GM12878 (cell line): ENCODE measurements at regions not wholly inside any gene's neighbourhood (a gene's known extent, or its start where the extent isn't known, plus 50 kb on each side); places are given as distances from the start of the nearest gene placed in this dataset.
A peak's percentile ranks its signal among the peaks of the same experiment; 100 is the strongest.

ENCODE experiments used
- ATAC-seq: fragments of 200-7000 bp; cut with Tn5 transposase; 3 replicates; pipeline ENCODE4 v1.9.1; 2020; ENCODE audit warnings: mild to moderate bottlenecking, moderate library complexity
- BruUV-seq: library from RNA; stranded (reverse); fragments of 400-500 nt; replicated peaks from 2 replicates; lab custom pipeline; 2021; lab: Mats Ljungman, UMichigan
- CTCF ChIA-PET: fragments of 300-600 bp; sonication (Branson Sonifier 250); formaldehyde crosslinking; extraction: SDS; loops from one replicate; lab custom pipeline; 2021; ENCODE audit warnings: inconsistent platforms; lab: Yijun Ruan, JAX
- POLR2A ChIA-PET: fragments of 350-600 bp; formaldehyde crosslinking; extraction: SDS; loops from one replicate; lab custom pipeline; 2021; ENCODE audit warnings: inconsistent platforms; lab: Charles Lee
- RAD21 ChIA-PET: fragments of 300-600 bp; sonication (Branson Sonifier 250); formaldehyde crosslinking; loops from one replicate; lab custom pipeline; 2023; ENCODE audit warnings: antibody characterized with exemption; ENCODE audit not compliant: unreplicated experiment; lab: Charles Lee
- SMC1A ChIA-PET: fragments of 300-600 bp; sonication (Branson Sonifier 250); formaldehyde crosslinking; loops from one replicate; lab custom pipeline; 2023; ENCODE audit not compliant: unreplicated experiment, uncharacterized antibody; lab: Charles Lee
- DNase-seq: peaks from one replicate; pipeline ENCODE4 v3.0.0-alpha.2; 2011; ENCODE audit warnings: low read depth, low spot score
- FAIRE-seq: peaks from 3 replicates; lab custom pipeline; 2011; peaks lifted over from hg19 to GRCh38; lab: Jason Lieb, UNC
- H2AFZ ChIP-seq: 2 replicates; pipeline ENCODE4 v1.6.0; 2011; ENCODE audit warnings: low read depth, low read length, control low read depth; ENCODE audit not compliant: control insufficient read depth
- H3K27ac ChIP-seq: 2 replicates; pipeline ENCODE4 v1.5.1; 2011; ENCODE audit warnings: control low read depth; ENCODE audit not compliant: control insufficient read depth, insufficient read depth
- H3K27me3 ChIP-seq, 2 experiments: replicated peaks in 1 of 2; 2 replicates each; pipeline versions ENCODE4 v1.6.0 to v1.6.1; 2011; ENCODE audit warnings: low read length in 1 of 2; ENCODE audit not compliant: control insufficient read depth in 2 of 2, insufficient read depth in 2 of 2
- H3K36me3 ChIP-seq, 2 experiments: 2 replicates each; pipeline ENCODE4 v1.5.1; 2011; ENCODE audit warnings: low read length in 1 of 2; ENCODE audit not compliant: control insufficient read depth in 2 of 2, insufficient read depth in 2 of 2
- H3K4me1 ChIP-seq: 2 replicates; pipeline ENCODE4 v1.6.1; 2011; ENCODE audit warnings: mild to moderate bottlenecking, low read length, moderate library complexity, mixed read lengths; ENCODE audit not compliant: control insufficient read depth, insufficient read depth
- H3K4me2 ChIP-seq: 2 replicates; pipeline ENCODE4 v1.6.0; 2011; ENCODE audit warnings: control low read depth; ENCODE audit not compliant: control insufficient read depth, insufficient read depth
- H3K4me3 ChIP-seq: fragments of 200-600 bp; sonication (generic); 2 replicates; pipeline ENCODE4 v1.5.1; 2016
- H3K79me2 ChIP-seq: 2 replicates; pipeline ENCODE4 v1.6.0; 2011; ENCODE audit warnings: low read length; ENCODE audit not compliant: control insufficient read depth, insufficient read depth
- H3K9ac ChIP-seq: 2 replicates; pipeline ENCODE4 v1.8.0; 2011; ENCODE audit warnings: low read length, control low read depth, mixed read lengths; ENCODE audit not compliant: control insufficient read depth, insufficient read depth
- H3K9me3 ChIP-seq: replicated peaks from 3 replicates; pipeline ENCODE4 v1.5.1; 2011; ENCODE audit warnings: mild to moderate bottlenecking, low read length; ENCODE audit not compliant: control insufficient read depth, insufficient read depth
- H4K20me1 ChIP-seq: 2 replicates; pipeline ENCODE4 v1.6.0; 2011; ENCODE audit not compliant: control insufficient read depth, insufficient read depth
- BCL11A ChIP-seq: IDR thresholded peaks from 2 replicates; pipeline ENCODE4 v1.6.1; 2011; ENCODE audit warnings: low read depth, low read length
- HDGF ChIP-seq: fragments of 450-650 bp; IDR thresholded peaks from 2 replicates; pipeline ENCODE4 v1.6.1; 2016; ENCODE audit warnings: antibody characterized with exemption
- MEF2B ChIP-seq: fragments of 450-650 bp; IDR thresholded peaks from 2 replicates; pipeline ENCODE4 v1.6.1; 2018; ENCODE audit warnings: mild to moderate bottlenecking, moderate library complexity; ENCODE audit not compliant: partially characterized antibody, poor library complexity, severe bottlenecking
- NRF1 ChIP-seq: conservative IDR thresholded peaks from 2 replicates; pipeline ENCODE4 v1.6.1; 2011; ENCODE audit warnings: mild to moderate bottlenecking, low read depth, low read length, improper control_type of control experiment
- WGBS: methylation state at CpG from one replicate; pipeline ENCODE4 v1.1.6; 2016; ENCODE audit warnings: low lambda C conversion rate; ENCODE audit not compliant: insufficient replicate concordance, insufficient coverage; ENCODE audit errors: missing lambda C conversion rate; 5-methylcytosine and 5-hydroxymethylcytosine counted together
- in situ Hi-C: fragments of 300-500 bp; cut with MboI; formaldehyde crosslinking; loops from 9 replicates; pipeline ENCODE4 v1.14.3; 2018; ENCODE audit warnings: mixed read lengths
- intact Hi-C: fragments of 100-400 bp; cut with micrococcal nuclease; formaldehyde crosslinking; loops from one replicate; pipeline ENCODE4 v1.14.2; 2022; ENCODE audit not compliant: unreplicated experiment
- TF ChIP-seq, protein P1 (sequence below): IDR thresholded peaks from 2 replicates; pipeline ENCODE4 v1.6.1; 2011; ENCODE audit warnings: low read depth, low read length, improper control_type of control experiment, borderline replicate concordance
- TF ChIP-seq, protein P2 (sequence below): fragments of 450-650 bp; IDR thresholded peaks from 2 replicates; pipeline ENCODE4 v1.6.1; 2017; ENCODE audit warnings: low read depth, mild to moderate bottlenecking, moderate library complexity
- TF ChIP-seq, protein P3 (sequence below): fragments of 450-650 bp; IDR thresholded peaks from 2 replicates; pipeline ENCODE4 v1.6.1; 2018; ENCODE audit warnings: mild to moderate bottlenecking, low read depth, moderate library complexity; ENCODE audit not compliant: partially characterized antibody
- TF ChIP-seq, protein P4 (sequence below): fragments of 450-650 bp; IDR thresholded peaks from 2 replicates; pipeline ENCODE4 v1.6.1; 2017; ENCODE audit warnings: antibody characterized with exemption, mild to moderate bottlenecking, moderate library complexity
- TF ChIP-seq, protein P5 (sequence below), 3 experiments: IDR thresholded peaks in 2 of 3; conservative IDR thresholded peaks in 1 of 3; 2 replicates each; pipeline ENCODE4 v1.5.1; 2011; ENCODE audit warnings: low read depth in 3 of 3, low read length in 3 of 3, mild to moderate bottlenecking in 3 of 3, control low read depth in 2 of 3, moderate library complexity in 2 of 3, inconsistent platforms in 1 of 3, mixed read lengths in 1 of 3; ENCODE audit not compliant: control insufficient read depth in 2 of 3, insufficient read depth in 1 of 3; ENCODE audit errors: extremely low read depth in 1 of 3

DNA sequence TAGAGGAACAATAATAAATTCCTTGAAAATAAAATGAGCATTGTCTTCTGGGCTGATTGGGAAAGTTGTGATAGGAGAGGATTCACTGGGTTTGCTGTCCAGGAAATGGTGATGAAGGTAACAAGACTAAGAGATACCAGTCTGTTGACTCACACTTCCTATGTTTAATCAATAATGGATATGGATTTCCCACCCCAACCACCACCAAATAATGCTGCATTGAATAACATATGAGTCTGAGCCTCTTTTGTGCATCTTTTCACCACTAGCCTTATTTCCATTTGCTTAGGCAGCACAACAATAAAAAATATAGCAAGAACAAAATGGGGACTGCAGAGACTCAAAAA is 120.2 kb upstream of the NFIB start (continued):
- TF ChIP-seq, protein P1, sequence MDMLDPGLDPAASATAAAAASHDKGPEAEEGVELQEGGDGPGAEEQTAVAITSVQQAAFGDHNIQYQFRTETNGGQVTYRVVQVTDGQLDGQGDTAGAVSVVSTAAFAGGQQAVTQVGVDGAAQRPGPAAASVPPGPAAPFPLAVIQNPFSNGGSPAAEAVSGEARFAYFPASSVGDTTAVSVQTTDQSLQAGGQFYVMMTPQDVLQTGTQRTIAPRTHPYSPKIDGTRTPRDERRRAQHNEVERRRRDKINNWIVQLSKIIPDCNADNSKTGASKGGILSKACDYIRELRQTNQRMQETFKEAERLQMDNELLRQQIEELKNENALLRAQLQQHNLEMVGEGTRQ, result no peak
- TF ChIP-seq, protein P2, sequence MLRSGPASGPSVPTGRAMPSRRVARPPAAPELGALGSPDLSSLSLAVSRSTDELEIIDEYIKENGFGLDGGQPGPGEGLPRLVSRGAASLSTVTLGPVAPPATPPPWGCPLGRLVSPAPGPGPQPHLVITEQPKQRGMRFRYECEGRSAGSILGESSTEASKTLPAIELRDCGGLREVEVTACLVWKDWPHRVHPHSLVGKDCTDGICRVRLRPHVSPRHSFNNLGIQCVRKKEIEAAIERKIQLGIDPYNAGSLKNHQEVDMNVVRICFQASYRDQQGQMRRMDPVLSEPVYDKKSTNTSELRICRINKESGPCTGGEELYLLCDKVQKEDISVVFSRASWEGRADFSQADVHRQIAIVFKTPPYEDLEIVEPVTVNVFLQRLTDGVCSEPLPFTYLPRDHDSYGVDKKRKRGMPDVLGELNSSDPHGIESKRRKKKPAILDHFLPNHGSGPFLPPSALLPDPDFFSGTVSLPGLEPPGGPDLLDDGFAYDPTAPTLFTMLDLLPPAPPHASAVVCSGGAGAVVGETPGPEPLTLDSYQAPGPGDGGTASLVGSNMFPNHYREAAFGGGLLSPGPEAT, result no peak
- TF ChIP-seq NRF1, result no peak
- TF ChIP-seq, protein P3, sequence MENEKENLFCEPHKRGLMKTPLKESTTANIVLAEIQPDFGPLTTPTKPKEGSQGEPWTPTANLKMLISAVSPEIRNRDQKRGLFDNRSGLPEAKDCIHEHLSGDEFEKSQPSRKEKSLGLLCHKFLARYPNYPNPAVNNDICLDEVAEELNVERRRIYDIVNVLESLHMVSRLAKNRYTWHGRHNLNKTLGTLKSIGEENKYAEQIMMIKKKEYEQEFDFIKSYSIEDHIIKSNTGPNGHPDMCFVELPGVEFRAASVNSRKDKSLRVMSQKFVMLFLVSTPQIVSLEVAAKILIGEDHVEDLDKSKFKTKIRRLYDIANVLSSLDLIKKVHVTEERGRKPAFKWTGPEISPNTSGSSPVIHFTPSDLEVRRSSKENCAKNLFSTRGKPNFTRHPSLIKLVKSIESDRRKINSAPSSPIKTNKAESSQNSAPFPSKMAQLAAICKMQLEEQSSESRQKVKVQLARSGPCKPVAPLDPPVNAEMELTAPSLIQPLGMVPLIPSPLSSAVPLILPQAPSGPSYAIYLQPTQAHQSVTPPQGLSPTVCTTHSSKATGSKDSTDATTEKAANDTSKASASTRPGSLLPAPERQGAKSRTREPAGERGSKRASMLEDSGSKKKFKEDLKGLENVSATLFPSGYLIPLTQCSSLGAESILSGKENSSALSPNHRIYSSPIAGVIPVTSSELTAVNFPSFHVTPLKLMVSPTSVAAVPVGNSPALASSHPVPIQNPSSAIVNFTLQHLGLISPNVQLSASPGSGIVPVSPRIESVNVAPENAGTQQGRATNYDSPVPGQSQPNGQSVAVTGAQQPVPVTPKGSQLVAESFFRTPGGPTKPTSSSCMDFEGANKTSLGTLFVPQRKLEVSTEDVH, result no peak

DNA sequence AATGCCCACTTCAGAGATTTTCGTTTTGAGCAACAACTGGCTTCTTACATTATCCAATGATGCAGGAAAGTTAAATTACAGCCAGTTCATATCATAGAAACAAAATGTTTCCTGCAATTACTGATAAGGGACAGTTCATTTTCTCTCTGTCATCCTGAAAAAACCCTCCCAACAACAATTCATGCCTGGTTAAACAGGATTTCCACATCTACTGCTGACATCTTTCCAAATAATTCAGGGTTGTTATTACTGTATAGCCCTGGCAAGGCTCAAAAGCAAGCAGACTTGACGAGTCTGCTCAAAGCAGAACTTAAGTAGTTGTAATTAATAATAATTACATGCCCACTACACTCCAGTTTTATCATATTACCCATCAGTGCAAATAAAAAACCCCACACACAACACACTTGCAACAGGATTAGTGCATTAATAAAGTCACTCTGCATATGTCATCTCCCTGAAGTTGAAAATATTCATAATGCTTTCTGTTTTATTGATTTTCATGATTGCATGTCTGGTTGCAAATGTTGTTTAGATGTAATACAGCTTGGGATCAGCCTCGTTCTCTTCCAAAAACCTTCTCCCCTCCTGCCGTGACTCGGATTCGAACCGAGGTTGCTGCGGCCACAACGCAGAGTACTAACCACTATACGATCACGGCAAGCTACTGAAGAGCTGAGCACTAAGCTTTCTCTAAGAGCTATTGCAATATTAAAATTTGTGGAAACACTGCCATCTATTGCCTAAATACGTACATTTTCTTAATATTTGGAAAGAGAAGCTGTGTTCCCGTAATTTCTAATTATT is 119.6 kb upstream of the NFIB start:
- intact Hi-C loops (no loop called here), in situ Hi-C loops (no loop called here)
- Histone ChIP-seq H3K27me3 (no peaks in the 10 kb centered on the region), H3K4me2 (no peak overlapping the region), H3K79me2 (no peaks in the 10 kb centered on the region), H3K9me3 (no peaks in the 10 kb centered on the region), H3K4me3 (no peak overlapping the region), H3K4me1 (no peaks in the 10 kb centered on the region), H3K36me3 (no peaks in the 10 kb centered on the region), H3K9ac (no peak overlapping the region), H2AFZ (no peak overlapping the region), H3K27ac (no peak overlapping the region), H4K20me1 (no peaks in the 10 kb centered on the region)
- ChIA-PET SMC1A (interaction anchor here (2.0 kb wide), 1 partner anchor 1006 kb away, joined by 14 read pairs; no protein-coding TSS in a partner anchor), POLR2A (no interaction called here), RAD21 (interaction anchor here (0.7 to 1.3 kb wide), 3 partner anchors 81 to 1006 kb away, joined by 3 to 4 read pairs (median 3); no protein-coding TSS in a partner anchor), CTCF (interaction anchor here (0.6 to 2.9 kb wide), 10 partner anchors 8 to 1691 kb away, joined by 3 to 24 read pairs (median 5); no protein-coding TSS in a partner anchor)
- WGBS, result 2% methylated on average over 13 of the region's 13 CpGs
- DNase-seq (no peak), ATAC-seq (peak; percentile 55; the same call in 1 of the 3 replicates), FAIRE-seq (peak; percentile 31)
- no TSS peak for BruUV-seq
- TF ChIP-seq MEF2B (no peak), BCL11A (no peak), HDGF (no peak)
- TF ChIP-seq, protein P4, sequence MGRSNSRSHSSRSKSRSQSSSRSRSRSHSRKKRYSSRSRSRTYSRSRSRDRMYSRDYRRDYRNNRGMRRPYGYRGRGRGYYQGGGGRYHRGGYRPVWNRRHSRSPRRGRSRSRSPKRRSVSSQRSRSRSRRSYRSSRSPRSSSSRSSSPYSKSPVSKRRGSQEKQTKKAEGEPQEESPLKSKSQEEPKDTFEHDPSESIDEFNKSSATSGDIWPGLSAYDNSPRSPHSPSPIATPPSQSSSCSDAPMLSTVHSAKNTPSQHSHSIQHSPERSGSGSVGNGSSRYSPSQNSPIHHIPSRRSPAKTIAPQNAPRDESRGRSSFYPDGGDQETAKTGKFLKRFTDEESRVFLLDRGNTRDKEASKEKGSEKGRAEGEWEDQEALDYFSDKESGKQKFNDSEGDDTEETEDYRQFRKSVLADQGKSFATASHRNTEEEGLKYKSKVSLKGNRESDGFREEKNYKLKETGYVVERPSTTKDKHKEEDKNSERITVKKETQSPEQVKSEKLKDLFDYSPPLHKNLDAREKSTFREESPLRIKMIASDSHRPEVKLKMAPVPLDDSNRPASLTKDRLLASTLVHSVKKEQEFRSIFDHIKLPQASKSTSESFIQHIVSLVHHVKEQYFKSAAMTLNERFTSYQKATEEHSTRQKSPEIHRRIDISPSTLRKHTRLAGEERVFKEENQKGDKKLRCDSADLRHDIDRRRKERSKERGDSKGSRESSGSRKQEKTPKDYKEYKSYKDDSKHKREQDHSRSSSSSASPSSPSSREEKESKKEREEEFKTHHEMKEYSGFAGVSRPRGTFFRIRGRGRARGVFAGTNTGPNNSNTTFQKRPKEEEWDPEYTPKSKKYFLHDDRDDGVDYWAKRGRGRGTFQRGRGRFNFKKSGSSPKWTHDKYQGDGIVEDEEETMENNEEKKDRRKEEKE, result no peak
- TF ChIP-seq, protein P5, sequence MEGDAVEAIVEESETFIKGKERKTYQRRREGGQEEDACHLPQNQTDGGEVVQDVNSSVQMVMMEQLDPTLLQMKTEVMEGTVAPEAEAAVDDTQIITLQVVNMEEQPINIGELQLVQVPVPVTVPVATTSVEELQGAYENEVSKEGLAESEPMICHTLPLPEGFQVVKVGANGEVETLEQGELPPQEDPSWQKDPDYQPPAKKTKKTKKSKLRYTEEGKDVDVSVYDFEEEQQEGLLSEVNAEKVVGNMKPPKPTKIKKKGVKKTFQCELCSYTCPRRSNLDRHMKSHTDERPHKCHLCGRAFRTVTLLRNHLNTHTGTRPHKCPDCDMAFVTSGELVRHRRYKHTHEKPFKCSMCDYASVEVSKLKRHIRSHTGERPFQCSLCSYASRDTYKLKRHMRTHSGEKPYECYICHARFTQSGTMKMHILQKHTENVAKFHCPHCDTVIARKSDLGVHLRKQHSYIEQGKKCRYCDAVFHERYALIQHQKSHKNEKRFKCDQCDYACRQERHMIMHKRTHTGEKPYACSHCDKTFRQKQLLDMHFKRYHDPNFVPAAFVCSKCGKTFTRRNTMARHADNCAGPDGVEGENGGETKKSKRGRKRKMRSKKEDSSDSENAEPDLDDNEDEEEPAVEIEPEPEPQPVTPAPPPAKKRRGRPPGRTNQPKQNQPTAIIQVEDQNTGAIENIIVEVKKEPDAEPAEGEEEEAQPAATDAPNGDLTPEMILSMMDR (IDR thresholded peaks at IDR 0.05 in 2 of 3, conservative IDR thresholded peaks at IDR 0.05 in 1 of 3; ENCODE audit: control insufficient read depth in 2 of 3, extremely low read depth in 1 of 3, insufficient read depth in 1 of 3, low read depth in 3 of 3, low read length in 3 of 3), result peak in 1 of 3 experiments; percentile 41; a peak in 1 of 6 replicates
